HEK293 (cell line): ENCODE measurements at regions not wholly inside any gene's neighbourhood (a gene's known extent, or its start where the extent isn't known, plus 50 kb on each side); places are given as distances from the start of the nearest gene placed in this dataset.

Experiments
- CTCF ChIA-PET: fragments of 350-600 bp; formaldehyde crosslinking; extraction: SDS; loops from one replicate; lab custom pipeline; 2021; ENCODE audit warnings: antibody characterized with exemption; lab: Yijun Ruan, JAX
- POLR2A ChIA-PET: fragments of 300-600 bp; formaldehyde crosslinking; extraction: SDS; loops from one replicate; lab custom pipeline; 2020; ENCODE audit warnings: antibody characterized with exemption, inconsistent platforms; lab: Yijun Ruan, JAX
- H3K27ac ChIP-seq: fragments of 200-500 bp; sonication (Bioruptor generic); 2 replicates; pipeline ENCODE4 v1.5.1; 2014; ENCODE audit warnings: low read depth, low read length, control low read depth, inconsistent platforms; ENCODE audit errors: extremely low read depth
- H3K36me3 ChIP-seq, 2 experiments: fragments of 200-500 bp in 1 of 2; sonication (Bioruptor generic) in 1 of 2; 1 replicate in 1 of 2; 2 replicates in 1 of 2; pipeline ENCODE4 v1.5.1; 2014 to 2017; ENCODE audit warnings: inconsistent platforms in 2 of 2, low read length in 2 of 2; ENCODE audit not compliant: control insufficient read depth in 2 of 2, insufficient read depth in 1 of 2
- H3K4me1 ChIP-seq: fragments of 200-500 bp; sonication (Bioruptor generic); 2 replicates; pipeline ENCODE4 v1.5.1; 2014; ENCODE audit warnings: mild to moderate bottlenecking, low read length, inconsistent platforms; ENCODE audit not compliant: control insufficient read depth, insufficient read depth
- H3K4me3 ChIP-seq: 2 replicates; pipeline ENCODE4 v1.5.1; 2011; ENCODE audit warnings: low read depth, mild to moderate bottlenecking, control low read depth, low read length, moderate library complexity
- H3K9me3 ChIP-seq: fragments of 200-500 bp; sonication (Bioruptor generic); 2 replicates; pipeline ENCODE4 v1.5.1; 2014; ENCODE audit warnings: low read depth, low read length, inconsistent platforms; ENCODE audit not compliant: control insufficient read depth, insufficient read depth
- GLI4 ChIP-seq: fragments of 450-650 bp; formaldehyde crosslinking; IDR thresholded peaks from 2 replicates; pipeline ENCODE4 v1.5.1; 2016; ENCODE audit warnings: missing biosample characterization, missing genetic modification characterization
- HOXD13 ChIP-seq: sonication (generic); formaldehyde crosslinking; IDR thresholded peaks from 2 replicates; pipeline ENCODE4 v1.8.0; 2022; ENCODE audit warnings: missing genetic modification reagents, borderline replicate concordance
- ZBTB17 ChIP-seq: fragments of 450-650 bp; formaldehyde crosslinking; IDR thresholded peaks from 2 replicates; pipeline ENCODE4 v1.5.1; 2016; ENCODE audit warnings: missing biosample characterization, missing genetic modification characterization
- ZFP3 ChIP-seq: fragments of 450-650 bp; formaldehyde crosslinking; IDR thresholded peaks from 2 replicates; pipeline ENCODE4 v1.5.1; 2016; ENCODE audit warnings: low read depth, missing biosample characterization, missing genetic modification characterization
- ZFP41 ChIP-seq: fragments of 450-650 bp; formaldehyde crosslinking; IDR thresholded peaks from 2 replicates; pipeline ENCODE4 v1.5.1; 2016; ENCODE audit warnings: missing biosample characterization, missing genetic modification characterization, borderline replicate concordance
- ZNF121 ChIP-seq: fragments of 450-650 bp; formaldehyde crosslinking; IDR thresholded peaks from 2 replicates; pipeline ENCODE4 v1.5.1; 2016; ENCODE audit warnings: missing biosample characterization, missing genetic modification characterization
- ZNF174 ChIP-seq: fragments of 450-650 bp; formaldehyde crosslinking; IDR thresholded peaks from 2 replicates; pipeline ENCODE4 v1.5.0; 2017; ENCODE audit warnings: missing biosample characterization, mild to moderate bottlenecking, missing genetic modification characterization
- ZNF221 ChIP-seq: fragments of 450-650 bp; formaldehyde crosslinking; IDR thresholded peaks from 2 replicates; pipeline ENCODE4 v1.5.1; 2017; ENCODE audit warnings: missing biosample characterization, missing genetic modification characterization, borderline replicate concordance
- ZNF416 ChIP-seq: fragments of 450-650 bp; formaldehyde crosslinking; IDR thresholded peaks from 2 replicates; pipeline ENCODE4 v1.5.1; 2016; ENCODE audit warnings: missing biosample characterization, missing genetic modification characterization
- ZNF560 ChIP-seq: fragments of 450-650 bp; formaldehyde crosslinking; IDR thresholded peaks from 2 replicates; pipeline ENCODE4 v1.5.1; 2017; ENCODE audit warnings: missing biosample characterization, missing genetic modification characterization, borderline replicate concordance
- ZNF626 ChIP-seq: fragments of 450-650 bp; sonication (Bioruptor Pico); formaldehyde crosslinking; IDR thresholded peaks from 2 replicates; pipeline ENCODE4 v1.5.1; 2018; ENCODE audit warnings: missing biosample characterization, missing genetic modification characterization, inconsistent platforms
- ZNF660 ChIP-seq: fragments of 450-650 bp; IDR thresholded peaks from 2 replicates; pipeline ENCODE4 v1.5.1; 2018; ENCODE audit warnings: missing biosample characterization, mild to moderate bottlenecking, missing genetic modification characterization
- ZNF837 ChIP-seq: fragments of 450-650 bp; formaldehyde crosslinking; IDR thresholded peaks from 2 replicates; pipeline ENCODE4 v1.5.1; 2016; ENCODE audit warnings: missing biosample characterization, missing genetic modification characterization
- TF ChIP-seq, protein P1 (sequence below): fragments of 450-650 bp; formaldehyde crosslinking; IDR thresholded peaks from 2 replicates; pipeline ENCODE4 v1.5.1; 2017; ENCODE audit warnings: missing biosample characterization, missing genetic modification characterization
- TF ChIP-seq, protein P2 (sequence below): fragments of 450-650 bp; formaldehyde crosslinking; conservative IDR thresholded peaks from 2 replicates; pipeline ENCODE4 v1.5.1; 2016; ENCODE audit warnings: low read depth, missing biosample characterization, missing genetic modification characterization
- TF ChIP-seq, protein P3 (sequence below): fragments of 450-650 bp; formaldehyde crosslinking; IDR thresholded peaks from 2 replicates; pipeline ENCODE4 v1.5.1; 2016; ENCODE audit warnings: missing biosample characterization, missing genetic modification characterization

DNA sequence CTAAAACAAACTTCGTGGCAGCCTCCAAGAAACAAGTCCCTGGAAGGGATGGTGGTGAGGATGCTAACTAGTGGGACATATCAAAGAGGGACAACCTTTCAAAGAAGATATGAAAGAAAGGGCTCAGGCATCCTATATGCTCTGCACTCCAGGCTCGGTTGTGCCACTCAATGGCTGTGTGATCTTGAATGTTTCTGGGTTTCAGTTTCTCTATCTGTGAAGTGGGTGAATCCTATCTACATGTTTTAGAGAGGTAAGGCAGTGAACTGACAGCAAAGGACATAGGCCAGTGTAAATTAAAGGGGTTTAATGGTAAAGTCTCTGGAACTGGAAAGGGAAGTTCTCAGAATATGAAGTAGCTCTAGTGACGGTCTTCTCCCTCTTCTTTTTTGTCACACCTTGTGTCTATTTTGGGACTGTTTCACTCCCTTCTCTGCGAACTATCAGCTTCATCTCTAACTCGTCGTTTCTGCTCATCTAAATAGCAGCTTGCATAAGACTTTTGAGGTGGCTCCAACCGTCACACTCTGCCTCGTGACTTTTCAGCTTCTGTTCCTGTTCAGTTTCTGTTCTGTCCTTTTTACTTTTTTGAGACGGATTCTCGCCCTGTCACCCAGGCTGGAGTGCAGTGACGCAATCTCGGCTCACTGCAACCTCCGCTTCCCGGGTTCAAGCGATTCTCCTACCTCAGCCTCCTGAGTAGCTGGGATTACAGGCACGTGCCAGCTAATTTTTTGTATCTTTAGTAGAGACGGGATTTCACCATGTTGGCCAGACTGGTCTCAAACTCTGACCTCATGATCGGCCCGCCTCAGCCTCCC is 273.6 kb downstream of the SUDS3 start:
- Histone ChIP-seq H3K4me3 (no peak overlapping the region), H3K9me3 (no peaks in the 10 kb centered on the region), H3K4me1 (no peaks in the 10 kb centered on the region), H3K36me3 (no peaks in the 10 kb centered on the region), H3K27ac (no peak overlapping the region)
- CTCF ChIA-PET: no interaction called here
- no peak for TF ChIP-seq ZNF837 (tag by site-specific recombination)
- POLR2A ChIA-PET: no interaction called here

DNA sequence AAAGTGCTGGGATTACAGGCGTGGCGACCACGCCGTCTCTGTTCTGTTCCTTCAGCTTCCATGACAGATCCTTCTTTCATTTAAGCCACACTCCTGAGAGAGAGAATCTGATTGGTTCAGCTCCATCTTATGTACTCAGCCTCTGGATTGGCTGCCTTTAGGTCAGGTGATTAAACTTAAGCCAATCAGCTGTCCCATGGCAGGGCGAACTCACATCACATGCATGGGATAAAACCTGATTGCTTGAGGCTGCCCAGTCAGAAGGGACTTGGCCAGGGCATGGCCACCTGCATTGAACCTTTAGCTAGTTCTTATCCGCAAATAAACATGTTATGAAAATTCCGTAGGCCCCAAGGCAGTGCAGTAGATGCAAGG is 274.2 kb downstream of the SUDS3 start:
- POLR2A ChIA-PET: no interaction called here
- Histone ChIP-seq H3K36me3 (no peaks in the 10 kb centered on the region), H3K4me3 (no peak overlapping the region), H3K4me1 (no peaks in the 10 kb centered on the region), H3K27ac (no peak overlapping the region), H3K9me3 (no peaks in the 10 kb centered on the region)
- CTCF ChIA-PET: no interaction called here
- TF ChIP-seq ZNF121 (tag by site-specific recombination) (no peak), ZNF626 (tag by site-specific recombination) (no peak), ZFP3 (tag by site-specific recombination) (no peak), ZNF416 (tag by site-specific recombination) (no peak), ZNF660 (tag by site-specific recombination) (no peak), GLI4 (tag by site-specific recombination) (no peak), ZNF560 (no peak), ZNF221 (tag by site-specific recombination) (no peak)
- TF ChIP-seq, protein P1, sequence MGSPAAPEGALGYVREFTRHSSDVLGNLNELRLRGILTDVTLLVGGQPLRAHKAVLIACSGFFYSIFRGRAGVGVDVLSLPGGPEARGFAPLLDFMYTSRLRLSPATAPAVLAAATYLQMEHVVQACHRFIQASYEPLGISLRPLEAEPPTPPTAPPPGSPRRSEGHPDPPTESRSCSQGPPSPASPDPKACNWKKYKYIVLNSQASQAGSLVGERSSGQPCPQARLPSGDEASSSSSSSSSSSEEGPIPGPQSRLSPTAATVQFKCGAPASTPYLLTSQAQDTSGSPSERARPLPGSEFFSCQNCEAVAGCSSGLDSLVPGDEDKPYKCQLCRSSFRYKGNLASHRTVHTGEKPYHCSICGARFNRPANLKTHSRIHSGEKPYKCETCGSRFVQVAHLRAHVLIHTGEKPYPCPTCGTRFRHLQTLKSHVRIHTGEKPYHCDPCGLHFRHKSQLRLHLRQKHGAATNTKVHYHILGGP (tag by site-specific recombination): no peak

DNA sequence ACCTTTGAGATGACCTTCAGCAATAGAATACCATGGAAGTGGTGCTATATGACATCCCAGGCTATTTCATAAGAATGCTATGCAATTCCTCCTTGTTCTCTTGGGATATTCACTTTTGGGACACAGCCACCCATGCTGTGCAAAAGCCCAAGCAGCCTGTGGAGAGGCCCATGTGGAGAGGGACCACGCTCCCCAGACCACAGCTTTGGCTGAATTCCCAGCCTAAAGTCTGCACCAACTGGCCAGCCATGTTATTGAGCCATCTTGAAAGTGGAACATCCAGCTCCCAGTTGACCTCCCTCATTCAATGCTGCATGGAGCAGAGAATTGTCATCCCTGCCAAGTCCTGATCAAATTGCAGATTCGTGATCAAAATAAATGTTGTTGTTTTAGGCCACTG is 275.1 kb downstream of the SUDS3 start:
- TF ChIP-seq ZNF174 (no peak), ZFP41 (tag by site-specific recombination) (no peak), ZNF416 (tag by site-specific recombination) (no peak), ZBTB17 (tag by site-specific recombination) (no peak), HOXD13 (CRISPR knock-in tag) (no peak)
- TF ChIP-seq, protein P2, sequence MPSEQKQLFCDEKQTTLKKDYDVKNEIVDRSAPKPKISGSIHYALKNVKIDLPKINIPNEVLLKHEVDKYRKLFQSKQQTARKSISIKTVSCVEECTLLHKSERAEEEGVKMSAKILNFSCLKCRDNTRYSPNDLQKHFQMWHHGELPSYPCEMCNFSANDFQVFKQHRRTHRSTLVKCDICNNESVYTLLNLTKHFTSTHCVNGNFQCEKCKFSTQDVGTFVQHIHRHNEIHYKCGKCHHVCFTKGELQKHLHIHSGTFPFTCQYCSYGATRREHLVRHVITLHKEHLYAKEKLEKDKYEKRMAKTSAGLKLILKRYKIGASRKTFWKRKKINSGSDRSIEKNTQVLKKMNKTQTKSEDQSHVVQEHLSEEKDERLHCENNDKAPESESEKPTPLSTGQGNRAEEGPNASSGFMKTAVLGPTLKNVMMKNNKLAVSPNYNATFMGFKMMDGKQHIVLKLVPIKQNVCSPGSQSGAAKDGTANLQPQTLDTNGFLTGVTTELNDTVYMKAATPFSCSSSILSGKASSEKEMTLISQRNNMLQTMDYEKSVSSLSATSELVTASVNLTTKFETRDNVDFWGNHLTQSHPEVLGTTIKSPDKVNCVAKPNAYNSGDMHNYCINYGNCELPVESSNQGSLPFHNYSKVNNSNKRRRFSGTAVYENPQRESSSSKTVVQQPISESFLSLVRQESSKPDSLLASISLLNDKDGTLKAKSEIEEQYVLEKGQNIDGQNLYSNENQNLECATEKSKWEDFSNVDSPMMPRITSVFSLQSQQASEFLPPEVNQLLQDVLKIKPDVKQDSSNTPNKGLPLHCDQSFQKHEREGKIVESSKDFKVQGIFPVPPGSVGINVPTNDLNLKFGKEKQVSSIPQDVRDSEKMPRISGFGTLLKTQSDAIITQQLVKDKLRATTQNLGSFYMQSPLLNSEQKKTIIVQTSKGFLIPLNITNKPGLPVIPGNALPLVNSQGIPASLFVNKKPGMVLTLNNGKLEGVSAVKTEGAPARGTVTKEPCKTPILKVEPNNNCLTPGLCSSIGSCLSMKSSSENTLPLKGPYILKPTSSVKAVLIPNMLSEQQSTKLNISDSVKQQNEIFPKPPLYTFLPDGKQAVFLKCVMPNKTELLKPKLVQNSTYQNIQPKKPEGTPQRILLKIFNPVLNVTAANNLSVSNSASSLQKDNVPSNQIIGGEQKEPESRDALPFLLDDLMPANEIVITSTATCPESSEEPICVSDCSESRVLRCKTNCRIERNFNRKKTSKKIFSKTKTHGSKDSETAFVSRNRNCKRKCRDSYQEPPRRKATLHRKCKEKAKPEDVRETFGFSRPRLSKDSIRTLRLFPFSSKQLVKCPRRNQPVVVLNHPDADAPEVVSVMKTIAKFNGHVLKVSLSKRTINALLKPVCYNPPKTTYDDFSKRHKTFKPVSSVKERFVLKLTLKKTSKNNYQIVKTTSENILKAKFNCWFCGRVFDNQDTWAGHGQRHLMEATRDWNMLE (tag by site-specific recombination): no peak
- TF ChIP-seq, protein P3, sequence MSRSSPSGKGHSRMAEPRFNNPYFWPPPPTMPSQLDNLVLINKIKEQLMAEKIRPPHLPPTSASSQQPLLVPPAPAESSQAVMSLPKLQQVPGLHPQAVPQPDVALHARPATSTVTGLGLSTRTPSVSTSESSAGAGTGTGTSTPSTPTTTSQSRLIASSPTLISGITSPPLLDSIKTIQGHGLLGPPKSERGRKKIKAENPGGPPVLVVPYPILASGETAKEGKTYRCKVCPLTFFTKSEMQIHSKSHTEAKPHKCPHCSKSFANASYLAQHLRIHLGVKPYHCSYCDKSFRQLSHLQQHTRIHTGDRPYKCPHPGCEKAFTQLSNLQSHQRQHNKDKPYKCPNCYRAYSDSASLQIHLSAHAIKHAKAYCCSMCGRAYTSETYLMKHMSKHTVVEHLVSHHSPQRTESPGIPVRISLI: no peak
- H3K27ac ChIP-seq: no peak overlapping the region
- no peaks in the 10 kb centered on the region for H3K9me3 ChIP-seq
- no peaks in the 10 kb centered on the region for H3K4me1 ChIP-seq
- CTCF ChIA-PET: no interaction called here
- H3K36me3 ChIP-seq: no peaks in the 10 kb centered on the region
- H3K4me3 ChIP-seq: no peak overlapping the region
- POLR2A ChIA-PET: no interaction called here
